ENCODE measurements at regions not wholly inside any gene's neighbourhood (a gene's known extent, or its start where the extent isn't known, plus 50 kb on each side); places are given as distances from the start of the nearest gene placed in this dataset.
A peak's percentile ranks its signal among the peaks of the same experiment; 100 is the strongest.

DNA sequence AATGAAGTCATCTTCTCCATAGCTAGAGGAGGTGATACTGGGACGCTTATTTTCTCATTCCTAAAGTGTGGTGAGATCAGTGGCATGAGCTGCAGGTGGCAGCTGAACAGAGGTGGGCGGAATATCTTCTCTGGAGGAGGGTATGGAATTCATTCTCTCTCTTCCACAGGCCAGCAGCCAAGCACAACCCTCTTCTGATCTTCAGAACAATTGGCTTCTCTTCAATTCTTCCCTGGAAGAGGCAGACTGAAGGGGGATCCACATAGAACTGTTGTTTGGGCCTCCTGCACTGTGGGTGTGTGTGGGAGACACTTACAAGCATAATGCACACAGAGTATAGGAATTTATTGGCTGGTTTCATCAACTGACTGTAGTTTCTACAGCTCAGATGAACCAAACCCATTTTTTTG is 180.4 kb upstream of the RASGEF1B start:
- no peak overlapping the region for H3K4me3 ChIP-seq (ENCODE audit: low read depth, low read length)
- TF ChIP-seq CTCF (IDR thresholded peaks at IDR 0.05; ENCODE audit: low read depth, low read length, missing control alignments): no peak
- in situ Hi-C loops (cut with HindIII; ENCODE audit: low sequenced_read_pairs): no loop called here
- DNase-seq (ENCODE audit: low read depth): no peak

- DNase-seq (ENCODE audit: low read depth): no peak
- no peak overlapping the region for H3K4me3 ChIP-seq (ENCODE audit: low read depth, low read length)
- in situ Hi-C loops (cut with HindIII; ENCODE audit: low sequenced_read_pairs): no loop called here
- no peak for TF ChIP-seq CTCF (IDR thresholded peaks at IDR 0.05; ENCODE audit: low read depth, low read length, missing control alignments)
Observed at GRCh38 chr4:81651243-81651899, 179.7 kb upstream of the RASGEF1B start.

DNA sequence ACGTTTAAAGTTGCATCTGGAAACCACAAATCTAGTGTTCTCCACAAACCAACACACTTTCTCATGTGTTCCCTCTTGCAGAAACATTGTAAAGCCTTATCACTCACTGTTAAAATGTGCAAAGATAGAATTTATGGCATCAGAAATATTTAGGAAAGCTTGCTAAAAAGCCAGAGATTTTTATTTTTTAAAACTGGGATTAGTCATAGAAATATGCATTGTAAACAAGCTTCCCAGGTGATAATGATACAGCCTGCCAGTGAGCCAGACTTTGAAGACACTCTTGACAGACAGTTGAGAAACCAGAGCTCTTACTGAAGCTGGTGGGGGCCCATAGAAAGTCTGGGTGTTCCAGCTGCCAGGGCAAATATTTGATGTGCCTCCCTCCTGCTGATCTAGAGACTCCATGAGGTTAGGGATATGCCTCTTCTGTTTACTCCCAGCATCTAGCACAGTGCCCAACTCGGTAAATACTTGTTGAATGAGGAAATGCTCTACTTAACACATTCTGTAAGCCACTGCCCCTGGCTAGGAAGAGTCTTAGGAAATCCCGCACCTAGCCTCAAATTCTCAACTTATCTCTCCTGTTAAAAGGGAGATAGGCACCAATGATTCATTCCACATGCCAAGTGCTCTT is 179.0 kb upstream of the RASGEF1B start:
- no peak for DNase-seq (ENCODE audit: low read depth)
- no peak overlapping the region for H3K4me3 ChIP-seq (ENCODE audit: low read depth, low read length)
- no peak for TF ChIP-seq CTCF (IDR thresholded peaks at IDR 0.05; ENCODE audit: low read depth, low read length, missing control alignments)
- in situ Hi-C loops (cut with HindIII; ENCODE audit: low sequenced_read_pairs): no loop called here

- TF ChIP-seq CTCF (IDR thresholded peaks at IDR 0.05; ENCODE audit: low read depth, low read length, missing control alignments): no peak
- in situ Hi-C loops (cut with HindIII; ENCODE audit: low sequenced_read_pairs): no loop called here
- DNase-seq (ENCODE audit: low read depth): peak; percentile 46
- no peak overlapping the region for H3K4me3 ChIP-seq (ENCODE audit: low read depth, low read length)
Observed at GRCh38 chr4:81648576-81649275, 177.0 kb upstream of the RASGEF1B start.

DNA sequence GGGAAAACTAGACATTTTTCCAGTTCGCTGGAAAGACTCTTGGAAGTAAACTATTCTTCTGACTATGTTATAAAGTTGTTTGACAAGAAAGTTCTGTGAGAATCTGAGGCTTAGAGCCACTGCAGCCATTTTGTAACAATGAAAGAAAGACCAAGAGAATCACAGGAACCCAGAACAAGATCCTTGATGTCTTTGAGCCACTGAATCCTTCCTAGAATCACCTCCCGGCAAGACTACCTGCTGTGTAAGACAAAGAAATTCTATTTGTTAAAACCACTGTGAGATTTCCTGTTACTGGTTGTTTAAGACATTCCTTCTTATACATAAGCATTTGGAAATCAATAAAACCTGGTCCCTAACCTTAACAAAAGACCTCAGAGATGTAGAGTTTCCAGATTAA is 175.7 kb upstream of the RASGEF1B start:
- H3K4me3 ChIP-seq (ENCODE audit: low read depth, low read length): no peak overlapping the region
- in situ Hi-C loops (cut with HindIII; ENCODE audit: low sequenced_read_pairs): no loop called here
- peak; percentile 4 for DNase-seq (ENCODE audit: low read depth)
- no peak for TF ChIP-seq CTCF (IDR thresholded peaks at IDR 0.05; ENCODE audit: low read depth, low read length, missing control alignments)

- TF ChIP-seq CTCF (IDR thresholded peaks at IDR 0.05; ENCODE audit: low read depth, low read length, missing control alignments): no peak
- no peak for DNase-seq (ENCODE audit: low read depth)
- in situ Hi-C loops (cut with HindIII; ENCODE audit: low sequenced_read_pairs): no loop called here
- no peak overlapping the region for H3K4me3 ChIP-seq (ENCODE audit: low read depth, low read length)
Observed at GRCh38 chr4:81642543-81642942, 170.8 kb upstream of the RASGEF1B start.
